HT-29 (cell line): ENCODE measurements at regions not wholly inside any gene's neighbourhood (a gene's known extent, or its start where the extent isn't known, plus 50 kb on each side); places are given as distances from the start of the nearest gene placed in this dataset.
"Not testable (repeated sequence)": the region's sequence is repeated elsewhere in the genome, so short reads cannot be mapped to it uniquely, and the experiment has no call there.

Experiments used
- DNase-seq: peaks from one replicate; pipeline ENCODE4 v3.0.0-alpha.2; 2015; ENCODE audit warnings: low spot score

DNA sequence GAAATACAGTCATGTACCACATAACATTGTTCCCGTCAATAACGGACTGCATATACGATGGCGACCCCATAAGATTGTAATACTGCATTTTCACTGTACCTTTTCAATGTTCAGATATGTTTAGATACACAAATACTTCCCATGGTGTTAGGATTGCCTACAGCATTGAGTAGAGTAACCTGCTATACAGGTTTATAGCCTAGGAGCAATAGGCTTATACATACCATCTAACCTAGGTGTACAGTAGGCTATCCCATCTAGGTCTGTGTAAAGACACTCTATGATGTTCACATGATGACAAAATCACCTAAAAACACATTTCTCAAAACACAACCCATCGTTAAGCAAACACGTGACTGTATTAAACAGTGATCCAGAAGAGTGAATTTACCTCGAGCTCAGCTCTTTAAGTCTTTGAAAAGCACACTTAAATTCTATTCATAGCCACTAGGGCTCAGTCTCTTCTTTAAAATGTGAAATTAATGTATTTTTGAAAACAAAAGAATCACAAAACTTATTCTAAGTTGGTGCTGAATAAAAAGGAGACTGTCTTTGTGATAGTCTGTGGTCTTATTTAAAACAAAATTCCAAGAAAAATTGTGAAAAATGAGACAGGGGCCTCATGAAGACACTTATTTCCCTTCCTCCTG, 239.1 kb upstream of the ARID2 start:
- DNase-seq: peak; percentile 13

DNA sequence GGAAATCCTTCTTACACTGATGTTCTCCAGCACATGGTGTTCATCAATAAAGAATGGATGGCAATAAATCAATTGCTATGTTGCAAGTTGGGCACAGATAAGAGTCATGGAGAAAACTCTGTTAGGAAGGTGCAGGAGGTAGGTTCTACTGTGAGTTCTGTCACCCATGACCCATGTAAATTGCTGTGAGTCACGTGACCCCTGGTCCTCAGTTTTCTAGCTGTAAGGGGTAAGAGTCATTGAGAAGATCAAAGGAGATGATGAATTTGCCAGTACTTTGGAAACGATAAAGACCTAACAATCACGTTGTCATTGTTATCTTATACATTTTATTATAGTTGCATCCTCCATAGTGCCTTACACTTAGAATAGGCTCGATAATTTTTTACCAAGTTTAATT, 235.2 kb upstream of the ARID2 start:
- no peak for DNase-seq

DNA sequence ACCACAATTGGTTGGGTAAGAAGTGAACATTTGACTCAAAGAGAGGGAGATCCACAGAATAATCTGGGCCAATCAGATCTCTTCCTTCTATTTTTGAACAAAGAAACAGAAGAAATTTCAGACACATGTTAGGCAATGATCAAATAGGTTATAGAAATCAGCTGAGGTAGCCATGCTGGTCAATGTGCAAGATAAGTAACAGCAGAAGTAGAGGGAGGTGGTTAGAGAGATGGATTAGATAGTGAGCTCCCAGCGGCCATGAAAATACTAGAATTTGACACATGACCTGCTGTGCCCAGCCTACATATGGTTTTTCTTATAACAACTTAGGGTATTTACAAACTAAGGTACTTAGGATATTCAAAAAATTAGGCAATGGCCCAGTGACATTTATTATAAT, 230.9 kb upstream of the ARID2 start:
- no peak for DNase-seq

DNA sequence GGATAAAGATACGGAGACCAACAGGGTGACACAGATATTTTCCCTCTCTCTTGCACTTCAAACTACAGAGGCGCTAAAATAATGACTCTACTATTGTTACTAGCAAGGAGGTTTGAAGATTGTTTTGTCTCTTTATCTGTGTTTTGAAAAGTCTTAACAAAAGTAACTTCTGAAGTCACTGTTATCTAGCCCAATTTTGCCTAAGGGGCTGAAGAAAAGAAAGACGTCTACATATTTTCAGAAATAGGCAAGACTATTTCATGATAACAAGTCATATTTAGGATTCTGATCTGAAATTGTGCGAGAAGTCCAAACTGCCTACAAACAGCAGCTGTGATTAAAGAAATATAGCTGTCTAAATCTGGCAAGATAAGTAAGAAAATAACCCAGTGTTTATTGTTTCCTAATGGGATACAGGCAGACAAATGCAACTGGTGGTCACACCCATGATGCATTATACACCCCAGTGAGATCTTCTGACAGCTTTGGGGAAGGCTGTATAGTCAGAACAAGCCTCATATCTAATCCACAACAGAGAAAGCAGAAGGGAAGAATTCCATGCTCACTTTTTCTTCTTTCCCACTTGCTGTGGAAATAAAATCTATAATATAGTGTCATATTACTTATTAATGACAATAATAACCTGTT, 226.9 kb upstream of the ARID2 start:
- no peak for DNase-seq

DNA sequence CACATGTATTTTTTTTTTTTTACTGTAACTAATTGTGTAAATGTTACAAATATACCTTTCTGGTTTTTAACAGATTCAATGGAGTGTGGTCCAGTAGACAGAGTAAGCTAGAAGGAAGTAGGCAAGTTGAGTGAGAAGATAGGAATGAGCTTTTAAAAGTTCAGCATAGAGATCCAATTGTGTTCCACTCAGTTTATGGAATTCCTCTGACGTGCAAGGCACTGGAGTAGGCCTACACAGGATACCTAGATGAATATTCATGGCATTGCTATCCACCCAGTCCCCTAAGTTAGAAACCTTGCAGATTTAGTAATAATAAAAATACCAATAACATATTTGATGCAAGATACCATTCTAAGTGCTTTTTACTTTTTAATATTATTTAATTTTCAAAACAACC, 225.6 kb upstream of the ARID2 start:
- DNase-seq: no peak

DNA sequence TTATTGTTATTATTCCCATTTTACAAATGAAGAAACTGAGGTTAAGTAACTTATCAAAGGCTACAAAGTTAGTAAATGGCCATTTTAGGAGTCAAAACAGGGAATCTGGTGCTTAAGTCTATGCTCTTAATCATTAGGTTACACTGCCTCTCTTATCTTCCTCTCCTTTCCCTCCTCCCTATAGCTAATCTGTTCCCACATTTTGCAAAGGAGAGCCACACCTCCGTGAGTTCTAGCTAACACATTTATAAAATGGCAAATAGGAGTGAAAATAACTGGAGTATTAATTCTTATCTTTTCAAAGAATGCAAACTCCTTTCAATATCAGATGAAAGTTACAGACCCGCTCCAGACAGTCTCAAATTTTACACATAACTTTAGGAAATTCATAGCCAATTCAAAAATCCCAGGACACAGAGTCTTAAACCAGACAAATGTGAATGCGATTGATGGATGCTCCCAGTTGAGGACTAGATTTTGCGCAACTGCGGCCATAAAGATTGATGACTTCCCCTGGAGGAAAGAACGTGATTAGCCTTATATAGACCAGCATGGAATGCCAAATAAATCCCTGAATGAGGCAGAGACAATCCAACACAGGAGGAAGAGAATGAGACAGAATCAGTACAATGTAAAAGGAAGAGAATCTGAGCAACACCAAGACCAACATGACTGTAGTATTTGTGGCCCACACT, 225.0 kb upstream of the ARID2 start:
- no peak for DNase-seq

DNA sequence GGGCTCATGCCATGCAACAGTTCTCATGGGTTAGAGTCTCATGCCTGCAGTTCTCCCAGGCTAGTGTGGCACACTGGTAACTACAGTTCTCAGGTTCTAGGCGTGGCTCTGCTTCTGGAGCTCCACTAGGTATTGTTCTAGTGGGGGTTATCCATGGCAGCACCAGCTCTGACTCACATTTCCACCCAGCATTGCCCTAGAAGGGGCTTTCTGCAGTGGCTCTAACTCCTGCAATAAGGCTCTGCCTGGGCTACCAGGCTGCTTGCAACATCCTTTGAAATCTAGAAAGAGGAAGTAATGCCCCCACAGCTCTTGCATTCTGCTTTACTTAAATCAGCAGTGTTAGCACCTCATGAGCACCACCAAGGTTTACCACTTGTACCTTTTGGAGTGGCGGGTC, 220.3 kb upstream of the ARID2 start:
- no peak for DNase-seq

DNA sequence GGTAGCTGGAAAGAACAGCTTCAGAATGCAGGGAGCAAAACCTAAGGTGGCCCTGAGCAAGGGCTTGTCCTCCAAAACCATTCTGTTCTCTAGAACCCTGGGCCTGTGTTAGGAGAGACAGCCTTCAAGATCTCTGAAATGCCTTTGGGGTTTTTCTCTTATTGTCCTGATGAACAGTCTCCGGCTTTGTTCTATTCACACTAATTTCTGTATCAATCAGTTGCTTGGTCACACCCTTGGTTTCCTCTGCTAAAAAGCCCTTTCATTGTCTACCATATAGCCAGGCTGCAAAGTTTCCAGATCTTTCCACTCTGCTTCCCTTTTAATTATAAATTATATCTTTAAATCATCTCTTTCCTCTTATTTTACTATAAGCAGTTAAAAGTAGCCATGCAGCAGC, 219.9 kb upstream of the ARID2 start:
- DNase-seq: no peak

DNA sequence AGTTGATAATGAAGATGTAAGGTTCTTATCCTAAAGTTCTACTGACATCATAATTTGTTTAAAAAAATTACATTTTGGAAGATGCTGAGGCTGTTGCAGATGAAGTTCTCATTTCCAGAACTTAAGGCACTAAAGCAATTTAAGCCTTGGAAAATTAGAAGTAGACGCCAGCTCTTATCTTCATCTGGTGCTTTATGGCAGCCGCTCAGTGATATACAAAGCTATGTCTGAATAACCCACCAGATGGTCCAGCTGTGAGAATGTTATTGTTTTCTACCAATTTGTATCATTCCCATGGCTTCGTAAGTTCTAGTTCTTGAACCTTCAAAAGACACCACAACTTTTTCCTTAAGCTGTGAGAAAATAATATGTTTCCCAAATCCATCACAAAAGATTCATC, 212.1 kb upstream of the ARID2 start:
- no peak for DNase-seq

DNA sequence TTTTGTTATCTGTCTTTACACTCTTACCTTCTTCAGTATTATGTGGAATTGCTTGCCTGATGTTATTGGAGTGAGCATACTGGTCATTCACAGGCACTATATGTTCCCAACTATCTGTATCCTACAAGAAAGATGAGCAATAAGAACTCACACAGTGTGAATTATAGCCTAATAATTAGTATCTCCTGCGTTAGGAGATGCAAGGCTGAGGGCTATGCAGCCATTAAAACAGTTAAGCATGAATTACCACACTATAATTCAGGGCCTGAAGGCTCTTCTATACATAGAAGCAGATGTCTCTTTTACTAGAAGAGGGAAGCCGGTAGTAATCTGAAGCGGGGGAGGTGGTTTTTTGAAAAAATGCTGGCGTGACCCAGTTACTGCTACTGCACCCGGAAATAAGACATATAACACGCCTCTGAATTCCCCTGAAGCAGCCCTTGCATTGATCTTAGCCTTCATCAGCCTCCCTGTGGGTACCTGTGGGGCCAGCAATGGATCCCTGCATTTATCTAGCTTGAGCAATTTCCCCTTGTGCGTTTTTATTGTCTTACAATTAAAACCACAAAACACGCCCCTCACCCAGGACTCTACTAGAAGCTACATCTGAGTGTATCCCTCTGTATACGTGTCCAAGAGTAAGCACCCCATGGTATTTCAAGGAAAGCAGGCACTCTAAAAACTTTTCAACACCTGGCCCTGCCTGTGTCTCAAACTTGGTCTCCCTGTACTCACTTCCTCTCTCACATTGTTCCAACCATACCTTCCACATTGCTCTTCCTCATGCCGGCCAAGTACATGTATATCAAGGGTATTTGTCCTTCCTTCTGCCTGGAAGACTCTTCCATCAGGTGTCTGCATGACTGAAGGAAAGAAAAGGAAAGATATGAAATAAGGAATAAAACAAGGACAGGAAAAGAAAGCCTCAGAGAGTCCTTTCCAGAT, 210.9 kb upstream of the ARID2 start:
- DNase-seq: no peak

DNA sequence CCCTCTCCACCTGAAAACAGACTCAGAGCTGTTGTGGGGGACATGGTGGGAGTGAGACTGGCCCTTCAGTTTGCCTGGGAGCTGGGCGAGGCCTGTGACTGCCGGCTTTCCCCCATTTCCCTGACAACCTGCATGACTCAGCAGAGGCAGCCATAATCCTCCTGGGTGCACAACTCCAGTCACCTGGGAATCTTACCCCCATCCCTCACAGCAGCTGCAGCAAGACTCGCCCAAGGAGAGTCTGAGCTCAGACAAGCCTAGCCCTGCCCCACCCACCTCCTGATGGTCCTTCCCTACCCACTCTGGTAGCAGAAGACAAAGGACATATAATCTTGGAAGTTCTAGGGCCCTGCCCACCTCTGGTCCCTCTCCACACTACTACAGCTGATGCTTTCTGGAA, 207.3 kb upstream of the ARID2 start:
- no peak for DNase-seq

DNA sequence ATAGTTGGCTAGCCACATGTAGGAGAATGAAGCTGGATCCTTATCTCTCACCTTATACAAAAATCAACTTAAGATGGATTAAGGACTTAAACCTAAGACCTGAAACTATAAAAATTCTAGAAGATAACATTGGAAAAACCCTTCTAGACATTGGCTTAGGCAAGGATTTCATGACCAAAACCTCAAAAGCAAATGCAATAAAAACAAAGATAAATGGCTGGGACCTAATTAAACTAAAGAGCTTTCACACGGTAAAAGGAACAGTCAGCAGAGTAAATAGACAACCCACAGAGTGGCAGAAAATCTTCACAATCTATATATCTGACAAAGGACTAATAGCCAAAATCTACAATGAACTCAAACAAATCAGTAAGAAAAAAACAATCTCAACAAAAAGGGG, 202.7 kb upstream of the ARID2 start:
- not testable (repeated sequence) for DNase-seq

DNA sequence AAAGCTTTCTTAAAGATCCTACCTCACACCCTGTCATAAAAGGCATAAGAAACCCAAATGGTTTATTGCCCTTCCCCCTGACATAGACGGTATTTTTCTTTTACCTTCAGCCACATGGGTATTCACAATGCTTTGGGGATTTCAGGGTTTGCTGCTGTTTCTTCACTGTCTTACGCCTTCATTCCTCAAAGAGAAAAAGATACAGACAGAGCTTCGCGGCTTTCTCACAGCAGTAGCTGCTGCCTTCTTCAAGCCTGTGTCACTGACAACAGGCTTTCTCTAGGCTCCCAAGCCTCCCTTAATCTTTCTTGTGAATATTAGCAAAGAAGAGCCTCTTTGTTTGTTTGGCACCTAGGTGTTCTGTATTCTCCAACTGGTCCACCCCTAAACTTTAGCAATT, 197.4 kb upstream of the ARID2 start:
- DNase-seq: no peak

DNA sequence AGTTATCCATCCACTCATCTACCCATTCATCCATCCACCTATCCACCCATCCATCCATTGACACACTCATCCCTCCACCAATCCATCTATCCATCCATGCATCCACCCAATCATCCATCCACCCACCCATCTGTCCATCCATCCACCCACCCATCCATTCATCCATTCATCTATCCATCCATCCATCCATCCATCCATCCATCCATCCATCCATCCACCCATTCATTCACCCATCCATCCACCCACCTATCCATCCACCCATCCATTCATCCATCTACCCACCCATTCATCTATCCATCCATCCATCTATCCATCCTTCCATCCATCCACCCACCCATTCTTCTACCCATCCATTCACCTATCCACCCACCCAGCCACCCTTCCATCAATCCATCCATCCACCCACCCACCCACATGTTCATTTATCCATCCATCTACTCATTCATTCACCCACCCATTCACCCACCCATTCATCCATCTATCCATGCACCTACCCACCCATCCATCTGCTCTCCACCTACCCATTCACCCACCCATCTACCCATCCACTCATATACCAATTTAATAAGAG, 193.8 kb upstream of the ARID2 start:
- no peak for DNase-seq

DNA sequence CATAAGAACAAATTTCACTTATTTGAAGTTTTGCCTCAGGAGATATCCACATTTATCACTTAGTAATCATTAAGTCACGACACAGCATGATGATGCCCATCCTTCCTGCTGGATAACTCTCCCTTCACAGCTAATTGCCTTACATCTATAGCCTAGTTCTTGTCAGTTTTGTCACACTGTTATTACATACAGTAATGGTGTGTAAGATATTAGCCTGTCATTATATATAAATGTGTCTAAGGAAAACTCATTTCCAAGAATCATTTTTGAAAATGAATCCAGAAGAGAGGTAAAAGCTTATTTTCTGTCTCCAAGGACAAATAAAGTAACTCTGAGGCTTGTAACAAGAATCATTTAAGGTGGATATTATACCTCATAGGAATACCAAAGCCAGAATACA, 193.2 kb upstream of the ARID2 start:
- DNase-seq: no peak

DNA sequence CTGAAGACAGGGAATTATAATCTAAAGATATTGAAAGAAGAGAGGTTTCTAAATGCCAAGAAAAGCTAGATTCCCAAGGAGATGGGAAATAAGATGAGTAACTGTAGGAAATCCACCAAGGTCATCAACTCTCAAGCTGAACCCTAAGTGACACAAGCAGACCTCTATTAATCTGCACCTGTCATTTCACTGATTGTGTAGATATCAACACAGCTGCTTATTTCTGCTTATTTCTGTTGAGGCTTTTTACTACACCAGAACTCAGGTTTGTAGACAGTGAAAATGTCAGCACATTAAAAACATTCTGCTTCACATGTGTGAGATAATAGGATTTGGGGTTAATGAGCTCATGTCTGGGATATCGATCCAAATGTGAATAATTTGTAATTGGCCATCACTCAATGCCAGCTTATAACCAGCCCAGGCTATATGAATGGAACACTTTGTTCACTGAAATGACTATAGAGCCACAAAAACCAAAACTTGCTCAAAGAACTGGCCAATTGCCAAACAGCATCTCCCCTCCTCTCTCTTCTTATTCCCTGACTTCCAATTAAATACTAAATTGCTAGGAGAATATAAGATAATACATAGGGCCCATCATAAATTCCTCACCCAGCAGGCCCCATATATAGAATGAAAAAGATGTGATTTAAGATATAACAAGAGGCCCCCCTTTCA, 188.7 kb upstream of the ARID2 start:
- DNase-seq: no peak

DNA sequence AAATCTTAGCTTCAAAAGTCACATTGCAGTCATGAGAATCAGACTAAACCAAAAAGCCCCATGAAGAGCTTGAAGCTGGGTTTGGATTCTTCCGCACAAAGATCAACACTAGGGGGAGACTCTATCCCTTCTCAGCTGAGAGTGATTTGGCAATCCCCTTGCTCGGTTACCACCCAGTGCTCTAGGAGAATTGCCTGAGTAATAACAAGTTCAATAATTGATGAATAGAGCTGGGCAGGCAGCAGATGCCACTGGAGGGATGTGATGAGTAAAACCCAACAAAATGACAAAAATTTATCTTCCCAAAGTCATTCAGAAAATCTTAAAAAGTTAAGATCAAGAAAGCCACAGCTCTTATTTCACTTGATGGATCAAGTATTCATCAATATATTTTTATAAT, 185.6 kb upstream of the ARID2 start:
- peak; percentile 80 for DNase-seq

DNA sequence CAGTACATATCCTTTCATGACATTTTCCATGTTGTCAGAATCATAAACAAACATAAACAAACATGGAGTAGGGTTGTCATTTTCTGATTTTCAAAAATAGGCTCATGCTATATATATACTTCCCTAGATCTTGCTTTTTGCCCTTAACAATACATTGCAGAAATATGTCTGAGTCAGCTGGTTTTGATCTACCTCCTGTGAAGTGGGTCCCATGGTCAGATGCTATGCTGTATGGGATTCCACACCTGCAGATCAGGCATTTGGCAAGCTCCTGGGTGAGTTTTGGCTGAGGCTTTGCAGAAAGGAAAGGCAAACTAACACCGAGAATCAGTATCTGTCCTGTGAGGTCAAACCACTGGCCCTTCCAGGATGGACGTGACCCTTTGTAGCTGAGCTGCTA, 183.0 kb upstream of the ARID2 start:
- no peak for DNase-seq

DNA sequence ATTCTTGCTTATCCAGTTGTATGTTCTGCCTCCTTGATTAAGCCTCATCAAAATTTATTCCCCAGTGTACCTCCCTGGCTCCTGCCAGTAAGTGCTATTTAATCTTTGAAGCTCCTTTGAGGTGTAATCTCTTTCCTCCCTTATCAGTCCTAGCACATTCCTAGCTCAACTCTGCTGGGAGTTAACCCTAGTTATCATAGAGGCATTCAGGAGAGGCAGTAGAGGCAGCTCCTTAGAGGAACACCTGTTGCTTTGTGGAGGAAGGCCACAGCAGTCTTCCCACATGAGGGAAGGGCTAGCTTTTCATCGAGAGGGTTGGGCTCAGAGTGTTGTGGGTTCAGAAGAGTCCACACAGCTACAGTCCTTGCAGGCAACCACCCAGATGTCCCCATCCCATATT, 182.4 kb upstream of the ARID2 start:
- DNase-seq: no peak

DNA sequence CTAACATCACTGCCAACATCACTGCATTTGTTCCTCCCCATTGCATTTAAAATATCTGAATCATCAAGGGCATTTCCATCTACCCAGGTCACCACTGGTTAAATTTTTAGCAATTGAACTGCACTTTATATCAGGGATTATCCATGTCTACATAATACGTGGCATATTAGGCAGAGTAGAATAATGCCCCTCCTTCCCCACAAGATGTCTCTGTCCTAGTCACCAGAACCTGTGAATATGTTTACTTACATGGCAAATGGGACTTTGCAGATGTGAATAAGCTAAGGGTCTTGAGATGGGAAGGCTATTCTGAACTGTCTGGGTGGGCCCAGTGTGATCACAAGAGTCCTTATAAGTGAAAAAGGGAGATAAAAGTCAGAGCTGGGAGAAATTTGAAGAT, 181.7 kb upstream of the ARID2 start:
- peak; percentile 7 for DNase-seq

DNA sequence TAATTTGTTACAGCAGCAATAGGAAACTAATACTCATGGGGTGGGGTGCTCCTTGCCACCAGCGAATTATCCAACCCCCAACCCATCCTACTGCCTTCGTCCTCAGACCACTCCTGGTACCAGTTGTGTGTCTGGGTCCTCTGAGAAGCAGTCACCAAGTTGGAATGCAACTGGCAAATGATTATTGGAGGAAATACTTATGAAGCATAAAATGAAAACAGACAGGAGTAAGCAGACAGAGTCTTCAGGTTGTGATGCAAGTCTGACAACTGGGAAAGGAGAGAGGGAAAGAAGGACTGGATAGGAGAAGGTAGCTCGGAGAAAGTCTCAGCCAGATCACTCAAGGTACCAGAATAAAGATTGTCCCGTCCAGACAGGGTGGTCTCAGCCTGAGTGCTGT, 181.1 kb upstream of the ARID2 start:
- no peak for DNase-seq
